ENCODE measurements at regions not wholly inside any gene's neighbourhood (a gene's known extent, or its start where the extent isn't known, plus 50 kb on each side); places are given as distances from the start of the nearest gene placed in this dataset.
"Not testable (repeated sequence)": the region's sequence is repeated elsewhere in the genome, so short reads cannot be mapped to it uniquely, and the experiment has no call there.

DNA sequence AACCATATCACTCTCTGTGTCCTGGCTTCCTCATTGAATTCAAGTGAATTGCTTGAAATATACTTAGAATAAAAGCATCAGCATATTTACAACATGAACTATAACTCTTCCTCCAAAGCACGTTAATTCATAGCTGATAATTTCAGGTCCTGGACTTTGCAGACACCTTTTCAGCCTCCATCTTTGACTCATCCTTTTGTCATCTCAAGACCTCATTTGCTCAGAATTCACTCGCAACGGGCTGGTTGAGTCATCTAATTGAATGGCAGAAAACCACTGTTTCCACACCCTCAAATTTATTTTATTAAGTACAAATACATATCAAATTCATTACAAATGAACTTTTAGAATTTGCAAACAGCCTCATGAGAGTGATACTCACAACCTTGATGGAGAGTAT lies 545.7 kb downstream of the GATA3 start:
- no peak for DNase-seq (ENCODE audit: low spot score)

DNA sequence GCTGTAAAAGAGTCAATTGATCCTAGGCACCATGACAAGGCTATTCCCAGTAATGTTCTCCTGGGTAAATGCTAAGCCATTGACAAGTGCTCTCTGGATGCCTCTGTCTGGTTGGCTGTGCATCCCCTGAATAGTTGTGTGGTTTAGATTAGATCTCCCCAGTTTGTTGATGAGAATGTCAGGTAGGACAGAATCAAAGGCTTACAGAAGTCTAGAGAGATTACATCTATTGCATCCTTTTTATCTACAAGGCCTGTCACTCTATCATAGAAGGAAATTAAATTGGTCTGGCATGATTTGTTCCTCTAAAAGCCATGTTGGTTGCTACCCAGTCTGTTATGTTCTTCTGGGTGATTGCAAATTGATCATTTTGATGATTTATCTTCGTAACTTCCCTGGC lies 548.3 kb downstream of the GATA3 start:
- no peak for DNase-seq (ENCODE audit: low spot score)

DNA sequence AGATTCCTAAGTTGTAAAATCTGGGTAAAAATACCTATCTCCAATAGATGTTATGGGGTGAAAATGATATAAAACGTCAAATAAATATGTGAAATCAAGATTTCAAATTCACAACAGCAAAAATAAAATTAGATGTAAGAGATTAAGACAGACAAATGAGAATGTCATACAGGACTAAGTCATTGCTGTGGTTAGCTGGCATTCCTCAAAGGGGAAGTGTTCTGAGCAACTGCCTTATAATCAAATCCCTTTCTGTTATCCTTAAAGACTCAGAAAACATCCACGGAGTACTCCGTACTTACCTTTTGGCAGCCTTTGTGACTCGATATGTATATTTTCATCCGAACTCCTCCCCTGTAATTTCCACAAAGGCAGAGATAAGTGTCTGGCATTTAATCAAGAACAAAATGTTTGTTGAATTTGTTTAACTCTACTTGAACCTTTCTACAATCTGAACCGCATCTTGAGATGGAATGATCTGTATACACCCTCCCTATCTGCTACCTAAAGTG lies 559.6 kb downstream of the GATA3 start:
- no peak for DNase-seq (ENCODE audit: low spot score)

DNA sequence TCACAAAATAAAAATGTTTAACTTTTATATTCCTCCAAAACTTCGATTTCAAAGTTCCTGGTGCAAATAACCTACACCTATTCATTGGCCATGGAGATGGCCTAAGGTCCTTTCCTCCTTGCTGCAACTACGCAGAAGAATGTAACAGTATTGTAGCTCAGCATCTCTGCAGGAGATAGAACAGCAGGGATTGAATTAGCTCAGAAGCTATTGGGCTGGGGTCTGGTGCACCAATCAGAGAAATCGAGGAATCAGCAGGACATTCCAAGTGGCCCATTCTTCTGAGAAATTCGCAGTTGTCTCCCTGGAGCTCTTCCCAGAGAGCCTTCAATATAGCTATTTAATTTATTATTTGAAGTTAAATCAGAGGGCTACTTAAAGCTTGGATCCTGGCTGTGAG lies 560.6 kb downstream of the GATA3 start:
- no peak for DNase-seq (ENCODE audit: low spot score)

DNA sequence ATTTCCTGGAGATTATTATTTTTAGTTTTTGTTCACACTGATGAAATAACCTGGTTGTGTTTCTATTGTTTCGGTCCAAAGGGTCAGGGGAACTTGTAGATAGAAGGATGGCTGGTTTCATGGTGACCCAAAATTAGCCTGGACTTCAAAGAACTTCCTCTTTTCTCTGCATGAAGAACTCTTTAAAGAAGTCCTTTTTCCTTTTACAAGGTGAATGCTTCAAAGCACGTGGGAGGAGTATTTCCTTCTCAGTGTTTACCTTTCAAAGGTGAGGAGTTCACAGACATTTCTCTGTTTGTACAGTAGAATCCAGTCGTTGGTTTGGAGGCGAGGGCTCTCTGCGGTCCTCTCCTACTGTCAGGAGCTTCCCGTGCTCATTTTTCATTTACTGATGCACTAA lies 561.7 kb downstream of the GATA3 start:
- no peak for DNase-seq (ENCODE audit: low spot score)

DNA sequence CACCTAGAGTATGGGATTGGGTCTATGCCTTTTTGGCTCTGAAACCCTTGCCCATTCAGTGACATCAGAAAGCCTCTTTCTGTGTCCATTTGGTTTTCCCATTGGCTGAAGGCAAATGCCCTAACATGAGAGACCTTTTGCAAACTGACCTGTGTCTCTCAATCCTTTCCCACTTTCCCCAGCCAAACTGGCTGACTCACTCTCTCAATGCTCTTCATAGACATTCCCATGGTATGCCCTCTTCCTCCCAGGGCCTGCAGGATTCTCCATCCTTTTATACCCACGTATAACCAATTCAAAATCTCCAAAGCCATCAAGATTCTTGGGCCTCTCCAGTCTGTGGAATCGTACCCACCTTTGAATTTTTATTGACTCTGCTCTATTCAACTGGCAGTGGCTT lies 563.3 kb downstream of the GATA3 start:
- no peak for DNase-seq (ENCODE audit: low spot score)

DNA sequence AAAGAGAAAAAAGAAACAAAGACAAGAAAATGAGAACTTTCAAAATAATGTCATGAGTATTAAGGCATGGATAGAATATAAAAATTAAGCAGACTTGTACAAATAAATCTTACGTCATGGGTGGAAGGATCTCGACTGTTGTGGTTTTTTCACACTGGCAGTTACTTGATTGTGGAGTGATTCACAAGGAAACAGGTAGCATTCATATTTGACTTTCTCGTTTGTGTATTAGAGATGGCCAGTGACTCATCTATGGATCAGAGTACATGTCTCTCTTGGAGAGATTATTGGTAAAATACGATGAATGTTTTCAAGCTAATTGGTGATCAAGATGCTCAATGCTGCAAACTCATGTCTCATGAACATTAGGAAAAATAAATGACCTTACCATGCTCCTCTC lies 564.3 kb downstream of the GATA3 start:
- DNase-seq (ENCODE audit: low spot score) = no peak

DNA sequence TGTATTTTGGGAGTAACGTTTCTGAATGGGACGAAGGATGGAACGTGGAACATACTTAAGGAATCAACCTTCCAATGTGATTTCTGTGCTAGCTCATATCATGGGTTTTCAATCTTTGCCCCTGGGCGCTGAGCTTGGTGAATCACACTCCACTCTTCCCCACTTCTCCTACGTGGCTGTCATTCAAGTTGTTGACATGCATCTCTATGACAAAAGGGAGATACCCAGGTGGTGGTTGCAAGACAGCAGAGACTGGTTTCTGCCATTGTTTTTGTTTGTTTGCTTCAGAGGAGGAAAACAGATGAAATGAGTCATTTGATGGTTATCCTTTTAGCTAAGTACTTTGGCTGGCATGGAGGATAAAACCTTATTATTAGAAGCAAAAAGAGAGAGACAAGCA lies 573.9 kb downstream of the GATA3 start:
- no peak for DNase-seq (ENCODE audit: low spot score)

DNA sequence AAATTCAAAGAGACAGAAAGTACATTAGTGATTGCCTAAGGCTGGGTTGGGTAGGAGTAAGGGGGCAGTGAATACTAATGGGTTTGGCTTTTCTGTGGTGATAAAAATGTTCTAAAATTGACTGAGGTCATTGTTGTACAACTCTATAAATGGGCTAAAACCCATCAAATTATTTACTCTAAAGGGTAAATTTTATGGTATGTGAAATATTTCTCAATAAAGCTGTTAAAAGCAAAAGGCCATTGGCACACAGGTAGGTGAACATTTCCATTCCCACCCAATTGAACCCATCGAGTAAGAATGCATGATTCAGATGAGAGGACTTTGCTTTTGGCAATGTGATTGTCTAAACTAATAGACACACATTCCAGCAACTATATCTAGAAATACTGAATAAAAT lies 579.4 kb downstream of the GATA3 start:
- DNase-seq (ENCODE audit: low spot score) = no peak

DNA sequence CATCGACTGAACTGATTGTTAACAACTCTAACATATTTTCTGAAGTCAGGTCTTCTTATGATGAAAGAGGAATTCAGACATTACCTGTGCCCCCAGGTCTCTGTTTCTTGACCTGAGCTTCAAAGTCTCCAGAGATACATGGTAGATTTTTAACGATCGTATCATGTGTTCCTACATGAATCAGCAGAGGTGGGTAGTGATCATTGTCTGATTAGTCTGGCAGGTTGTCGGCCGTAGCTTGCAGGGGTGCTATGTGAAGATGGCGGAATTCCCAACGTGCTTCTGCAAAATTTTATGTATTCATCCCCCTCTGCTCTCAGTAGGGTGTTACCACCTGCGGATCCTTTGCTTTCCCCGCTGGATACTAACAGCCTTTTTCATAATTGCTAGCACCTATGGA lies 581.9 kb downstream of the GATA3 start:
- DNase-seq (ENCODE audit: low spot score) = no peak

DNA sequence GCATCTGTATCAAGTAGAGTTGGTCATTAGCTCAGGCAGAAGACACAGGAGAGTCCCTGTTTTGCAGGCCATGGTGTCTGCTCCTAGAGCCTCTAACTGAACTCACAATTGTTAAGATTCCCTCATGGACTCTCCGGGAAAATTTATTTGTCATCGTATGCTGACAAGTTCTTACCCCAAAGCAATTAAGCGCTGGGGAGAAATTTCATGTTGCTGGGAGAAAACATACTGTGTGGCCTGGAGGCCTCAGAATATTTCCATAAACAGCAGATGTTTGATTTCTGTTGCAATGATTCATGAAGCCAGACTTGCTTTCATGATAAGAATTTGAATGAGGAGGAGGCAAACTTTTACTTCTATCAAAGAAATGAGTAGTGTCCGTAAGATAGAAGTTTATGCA lies 583.2 kb downstream of the GATA3 start:
- DNase-seq (ENCODE audit: low spot score) = no peak

DNA sequence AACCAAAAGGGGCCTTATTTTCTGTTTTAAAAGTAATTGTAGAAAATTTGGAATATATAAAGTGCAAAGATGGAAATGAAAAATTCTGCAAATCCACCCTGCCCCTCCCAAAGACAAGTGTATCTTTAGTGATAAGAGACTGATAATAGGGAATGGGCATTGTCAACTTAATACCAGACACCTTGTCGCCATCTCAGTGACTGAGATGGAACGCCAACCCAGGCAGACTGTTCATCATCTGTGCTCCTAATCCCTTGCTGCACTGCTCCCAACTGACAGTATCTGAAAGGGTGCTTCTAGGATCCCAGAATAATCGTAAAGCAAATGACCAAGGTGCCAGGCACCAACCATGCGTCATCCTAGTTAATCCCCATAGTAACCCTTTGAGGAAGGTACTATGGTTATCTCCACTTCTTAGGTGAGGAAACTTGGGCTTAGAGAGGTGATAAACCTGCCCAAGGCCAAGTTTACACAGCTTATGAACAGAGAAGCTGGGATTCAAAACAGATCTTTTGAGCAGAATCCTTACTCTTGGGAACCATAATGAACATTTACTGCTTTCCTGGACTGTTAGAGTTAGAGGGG lies 583.7 kb downstream of the GATA3 start:
- no peak for DNase-seq (ENCODE audit: low spot score)

DNA sequence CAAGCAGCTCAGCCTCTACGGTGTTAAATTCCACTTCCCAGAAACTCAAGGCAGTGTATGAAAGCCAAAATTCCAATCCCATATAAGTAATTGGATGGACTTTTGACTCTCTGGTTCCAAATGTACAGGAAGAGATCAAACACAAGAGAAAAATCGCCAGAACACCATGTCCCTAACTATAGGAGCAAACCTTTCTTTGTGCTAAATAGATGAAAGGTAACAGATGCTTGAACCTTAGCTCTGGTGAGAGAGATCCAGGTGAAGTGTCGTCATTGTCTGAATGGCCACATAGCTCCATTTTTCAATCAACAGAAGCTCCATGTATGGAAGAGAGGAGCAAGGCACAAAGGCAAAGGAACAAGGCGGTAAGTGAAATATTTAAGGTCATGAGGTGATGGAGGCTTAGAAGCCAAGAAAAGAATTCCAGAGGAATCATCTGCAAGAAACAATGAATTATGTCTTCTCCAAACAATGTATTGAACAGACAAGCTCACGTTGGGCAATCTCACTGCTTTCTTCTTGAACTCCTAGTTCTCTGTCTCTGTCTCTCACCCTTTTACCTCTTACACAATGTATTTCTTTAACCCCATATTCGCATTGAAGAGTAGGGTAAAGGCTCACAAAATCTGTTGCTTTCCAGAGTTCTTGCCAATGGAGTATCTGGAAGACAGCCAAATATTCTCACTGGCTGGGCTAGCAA lies 585.1 kb downstream of the GATA3 start:
- DNase-seq (ENCODE audit: low spot score) = no peak

DNA sequence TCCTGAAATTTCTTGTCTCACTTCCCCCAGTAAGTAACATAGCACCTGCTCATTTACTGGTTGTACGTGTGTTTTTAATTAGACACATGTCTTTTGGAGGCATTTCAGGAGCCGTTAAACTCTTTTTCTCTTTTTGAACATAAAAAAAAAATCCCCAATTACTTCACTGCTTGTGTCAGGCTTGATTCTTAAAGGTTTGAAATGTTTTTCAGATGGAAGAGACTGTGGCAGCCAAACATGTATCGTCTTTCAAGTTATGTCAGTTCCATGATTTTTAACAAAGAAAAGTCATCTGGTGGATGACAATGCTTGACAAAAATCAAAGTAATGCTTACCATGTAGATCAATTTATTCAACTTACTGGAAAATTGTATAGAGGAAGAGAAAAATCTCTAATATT lies 585.8 kb downstream of the GATA3 start:
- DNase-seq (ENCODE audit: low spot score) = no peak

DNA sequence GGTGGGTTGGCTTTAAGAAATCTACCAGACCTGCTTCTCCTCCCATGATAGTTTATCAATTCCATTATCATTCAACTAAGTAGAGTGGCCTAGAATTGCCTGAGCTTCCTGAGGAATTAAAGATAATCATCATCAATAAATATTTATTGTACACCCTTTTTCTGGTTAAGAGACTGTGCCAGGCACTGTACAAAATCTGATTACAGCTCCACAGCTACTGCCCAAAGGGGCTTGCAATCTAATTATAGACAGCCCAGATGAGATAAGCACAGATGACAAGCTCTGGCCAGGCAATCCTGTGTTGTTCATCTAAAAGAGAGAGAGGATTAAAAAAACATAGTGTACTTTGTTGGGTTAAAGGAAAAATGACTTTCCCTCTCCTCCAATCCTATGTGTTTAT lies 586.4 kb downstream of the GATA3 start:
- DNase-seq (ENCODE audit: low spot score) = no peak

DNA sequence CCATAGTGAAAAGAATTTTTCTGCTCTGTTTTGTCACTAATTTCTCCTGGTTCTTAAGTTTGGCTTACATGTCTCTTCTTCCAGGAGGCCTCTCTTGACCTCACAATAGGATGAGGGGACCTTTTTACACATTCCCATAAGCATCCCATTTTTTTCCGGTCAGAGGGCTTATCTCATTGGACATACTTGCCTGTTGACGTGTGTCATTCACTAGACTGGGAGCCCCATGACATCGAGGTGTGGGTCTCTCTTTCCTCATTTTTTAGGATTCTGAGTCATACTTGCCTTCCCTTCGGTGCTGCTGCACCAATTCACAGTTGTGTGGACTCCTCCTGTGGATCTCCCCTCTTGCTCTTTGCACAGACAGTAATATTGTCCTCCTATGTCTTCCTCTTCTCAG lies 601.8 kb downstream of the GATA3 start:
- no peak for DNase-seq (ENCODE audit: low spot score)

DNA sequence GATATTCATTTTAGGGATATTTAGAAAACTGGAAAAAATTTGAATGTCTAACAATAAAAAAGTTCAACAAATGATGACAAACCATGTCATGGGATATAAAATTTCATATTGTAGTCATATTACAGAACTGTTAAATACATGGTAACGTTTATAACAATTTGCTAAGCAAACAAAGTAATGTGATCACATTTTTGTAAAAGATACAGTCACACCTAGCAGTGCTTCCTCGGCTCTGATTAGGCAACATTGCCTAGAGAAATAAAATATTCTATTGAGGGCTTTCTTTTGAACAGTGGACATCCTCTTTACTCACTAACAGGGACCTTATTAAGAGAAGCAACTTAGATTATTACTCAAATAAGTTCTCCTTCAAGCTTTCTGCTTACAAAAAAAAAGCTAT lies 605.5 kb downstream of the GATA3 start:
- no peak for DNase-seq (ENCODE audit: low spot score)

DNA sequence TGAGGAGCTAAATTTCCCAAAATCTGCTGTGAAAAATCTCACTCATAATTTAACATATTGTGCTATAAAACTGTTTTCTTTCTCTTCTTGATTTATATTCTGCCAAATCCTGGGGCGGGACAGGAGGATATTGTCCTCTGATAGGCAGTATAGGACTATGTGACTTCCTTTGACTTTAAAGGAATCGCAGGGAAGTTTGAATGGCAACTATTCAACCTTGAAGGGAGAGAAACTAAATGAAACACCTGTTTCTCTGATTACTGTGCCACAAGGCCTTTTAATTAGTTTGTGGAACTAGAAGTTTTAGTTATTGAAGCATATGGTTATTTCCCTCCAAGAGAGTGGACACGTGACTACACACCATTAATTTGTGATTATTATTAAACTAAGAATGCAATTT lies 607.4 kb downstream of the GATA3 start:
- DNase-seq (ENCODE audit: low spot score) = no peak

DNA sequence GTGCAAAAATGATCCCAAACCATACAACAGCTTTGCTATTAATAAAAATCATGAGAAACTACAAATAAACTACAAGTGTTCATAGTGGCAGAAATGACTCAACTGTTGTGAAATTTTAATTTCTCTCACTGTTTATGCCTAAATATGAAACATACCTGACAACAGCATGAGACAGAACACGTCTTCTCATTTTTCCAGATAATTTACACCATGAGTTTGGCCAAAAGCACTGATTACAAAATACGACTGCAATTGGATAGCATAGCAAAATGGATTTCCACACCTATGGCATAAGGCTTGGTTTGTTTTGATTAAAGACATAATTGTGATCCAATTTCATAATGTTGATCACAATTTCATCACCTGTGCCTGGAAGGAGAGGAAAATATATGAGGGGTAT lies 608.6 kb downstream of the GATA3 start:
- DNase-seq (ENCODE audit: low spot score) = no peak

DNA sequence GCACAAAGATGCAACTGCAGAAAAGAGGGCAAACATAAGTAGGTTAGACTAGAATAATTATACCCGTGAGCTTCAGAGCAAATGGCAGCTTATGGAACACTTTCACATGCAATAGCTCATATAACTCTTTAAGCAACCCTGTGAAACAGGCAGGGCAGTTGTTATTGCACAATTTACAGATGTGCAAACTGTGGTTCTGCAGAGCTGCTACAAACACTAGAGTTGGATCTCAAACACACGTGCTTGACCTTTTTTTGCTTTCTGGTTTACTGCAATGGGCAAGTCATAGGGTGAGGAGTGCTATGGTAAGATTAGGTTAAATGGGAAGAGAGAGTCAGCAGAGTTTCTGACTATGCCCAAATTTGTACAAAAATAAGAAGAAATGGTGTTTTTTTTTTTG lies 610.8 kb downstream of the GATA3 start:
- DNase-seq (ENCODE audit: low spot score) = no peak

DNA sequence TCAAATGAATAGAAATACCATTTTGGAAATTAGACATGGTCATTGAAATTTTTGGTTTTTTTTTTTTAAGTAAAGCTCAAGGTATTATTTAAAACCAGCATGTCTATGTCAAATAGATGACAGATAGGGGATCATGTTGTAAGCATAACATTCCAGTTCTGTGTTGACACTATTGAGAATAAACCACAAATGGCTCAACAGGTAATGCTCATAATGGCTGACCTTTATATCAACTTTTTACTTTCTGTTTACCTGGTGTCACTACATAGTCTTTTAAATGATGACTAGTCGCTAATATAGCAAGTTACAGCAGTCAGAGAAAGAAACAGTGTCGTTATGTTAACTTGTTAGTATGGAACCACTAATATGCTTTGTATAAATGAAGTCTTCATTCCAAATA lies 616.0 kb downstream of the GATA3 start:
- no peak for DNase-seq (ENCODE audit: low spot score)

DNA sequence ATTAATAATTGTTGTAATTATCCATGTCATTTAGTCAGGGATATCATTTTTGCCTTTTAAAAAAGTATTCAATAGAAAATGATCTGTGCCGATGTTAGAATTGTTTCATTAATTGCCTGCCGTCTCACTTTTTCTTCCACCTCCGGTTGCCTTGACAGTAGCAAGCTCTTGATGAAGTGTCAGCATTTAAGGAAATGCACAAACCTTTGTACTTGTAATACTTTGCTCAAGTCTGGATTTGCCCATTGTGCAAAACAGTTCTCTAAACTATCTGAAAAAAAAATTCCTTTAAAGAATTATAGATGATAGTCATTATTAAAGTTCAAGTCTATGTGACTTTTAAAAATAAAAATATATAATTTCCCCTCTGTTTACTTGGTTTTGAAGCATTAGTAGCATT lies 619.7 kb downstream of the GATA3 start:
- DNase-seq (ENCODE audit: low spot score) = no peak

DNA sequence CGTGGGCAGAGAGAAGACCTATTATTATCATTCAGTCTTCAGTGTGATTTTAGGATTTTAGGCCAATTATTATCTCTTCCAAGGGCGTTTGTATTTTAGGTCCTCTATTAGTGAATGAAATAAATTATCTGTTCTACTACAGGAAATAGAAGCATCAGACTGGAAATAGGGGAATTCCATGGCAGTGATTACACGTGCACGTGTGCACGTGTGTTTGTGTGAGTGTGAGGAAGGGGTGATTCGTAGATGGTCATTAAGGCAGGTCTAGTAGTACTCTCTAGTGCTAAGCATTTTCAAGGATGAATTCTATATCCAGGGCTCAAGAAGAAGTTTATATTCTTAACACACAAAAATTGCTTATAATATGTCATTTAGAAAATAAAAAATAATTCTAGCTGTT lies 623.2 kb downstream of the GATA3 start:
- no peak for DNase-seq (ENCODE audit: low spot score)

DNA sequence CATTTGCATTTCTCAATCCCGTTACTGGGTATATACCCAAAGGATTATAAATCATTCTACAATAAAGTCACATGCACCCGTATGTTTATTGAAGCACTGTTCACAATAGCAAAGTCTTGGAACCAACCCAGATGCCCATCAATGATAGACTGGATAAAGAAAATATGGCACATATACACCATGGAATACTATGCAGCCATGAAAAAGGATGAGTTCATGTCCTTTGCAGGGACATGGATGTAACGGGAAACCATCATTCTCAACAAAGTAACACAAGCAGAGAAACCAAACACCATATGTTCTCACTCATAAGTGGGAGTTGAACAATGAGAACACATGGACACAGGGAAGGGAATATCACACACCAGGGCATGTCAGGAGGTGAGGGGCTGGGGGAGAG lies 630.4 kb downstream of the GATA3 start:
- DNase-seq (ENCODE audit: low spot score) = not testable (repeated sequence)
